ELR (cell line): ENCODE measurements at regions not wholly inside any gene's neighbourhood (a gene's known extent, or its start where the extent isn't known, plus 50 kb on each side); places are given as distances from the start of the nearest gene placed in this dataset.

Experiments
- DNase-seq: peaks from one replicate; pipeline ENCODE4 v3.0.0-alpha.2; 2015; ENCODE audit warnings: low read depth

DNA sequence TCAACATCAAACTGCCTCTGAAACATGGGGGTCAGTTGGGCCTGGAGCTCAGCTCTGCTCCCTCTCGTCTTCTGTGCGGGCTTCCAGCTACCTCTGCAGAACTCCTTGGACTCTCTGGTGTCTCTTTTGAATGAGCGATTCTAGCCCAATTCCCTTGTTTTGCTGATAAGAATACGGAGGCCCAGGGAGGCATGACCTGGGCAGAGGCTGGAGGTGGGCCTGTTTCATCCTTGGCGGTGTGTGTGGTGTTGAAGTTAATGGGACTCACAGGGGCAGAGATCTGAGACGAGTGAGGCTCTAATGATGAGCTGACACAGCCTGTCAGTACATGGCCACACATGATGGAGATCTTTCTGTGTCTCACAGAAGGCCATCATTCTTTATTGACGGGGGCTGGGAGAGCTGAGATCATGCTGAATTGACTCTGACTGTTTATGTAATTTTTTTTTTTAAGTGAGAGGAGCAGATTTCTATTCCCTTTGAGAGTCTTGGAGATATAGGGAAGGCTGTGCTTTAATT lies 134.5 kb downstream of the URB2 start:
- no peak for DNase-seq

DNA sequence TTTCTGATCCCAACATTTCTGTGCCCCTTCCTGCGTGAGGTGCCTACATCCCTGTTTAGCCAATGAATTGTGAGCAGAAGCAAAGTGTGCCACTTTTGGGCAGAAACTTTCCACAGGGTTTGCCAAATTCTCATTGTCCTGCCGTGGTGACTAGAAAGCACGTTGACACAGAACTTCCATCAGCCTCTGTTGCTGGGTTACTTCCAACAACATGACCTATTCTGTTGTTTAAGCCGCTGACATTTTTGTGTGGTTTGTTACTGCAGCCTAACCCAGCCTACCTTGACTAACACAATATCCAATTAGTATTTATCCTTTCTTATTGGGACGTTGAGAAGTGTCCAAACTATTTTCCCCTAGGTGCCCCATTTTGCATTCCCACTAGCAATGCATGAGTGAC lies 136.8 kb downstream of the URB2 start:
- DNase-seq: no peak

DNA sequence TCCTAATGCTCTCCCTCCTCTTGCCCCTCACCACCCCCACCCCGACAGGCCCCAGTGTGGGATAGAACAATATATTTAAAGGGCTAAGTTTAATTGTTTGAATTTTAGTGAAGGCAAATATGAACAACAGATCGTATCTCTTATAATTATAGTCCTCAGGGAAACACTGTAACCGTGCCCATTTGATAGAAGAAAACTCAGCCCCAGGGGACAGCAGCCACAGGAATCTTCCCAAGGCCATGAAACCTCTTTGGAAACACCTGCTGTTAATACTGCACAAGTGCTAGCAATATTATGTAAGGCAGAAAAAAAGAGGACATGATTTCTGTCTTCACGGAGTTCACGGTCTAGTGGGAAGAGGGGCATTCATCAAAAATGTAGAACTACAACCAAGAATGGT lies 142.2 kb downstream of the URB2 start:
- DNase-seq: no peak

DNA sequence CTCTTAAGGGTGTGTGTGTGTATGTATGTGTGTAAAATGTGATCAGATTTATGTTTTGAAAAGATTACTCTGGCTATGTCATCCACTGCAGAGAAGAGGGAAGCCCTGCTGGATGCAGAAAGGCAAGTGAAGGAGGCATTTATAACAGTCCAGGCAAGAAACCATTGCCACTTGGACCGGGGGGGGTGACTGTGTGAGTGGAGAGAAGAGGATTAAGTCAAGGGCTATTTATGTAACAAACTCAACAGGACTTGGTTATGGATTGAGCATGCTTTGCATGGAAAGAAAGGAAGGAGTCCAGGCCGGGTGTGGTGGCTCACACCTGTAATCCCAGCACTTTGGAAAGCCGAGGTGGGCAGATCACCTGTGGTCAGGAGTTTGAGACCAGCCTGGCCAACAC lies 143.0 kb downstream of the URB2 start:
- DNase-seq: no peak

DNA sequence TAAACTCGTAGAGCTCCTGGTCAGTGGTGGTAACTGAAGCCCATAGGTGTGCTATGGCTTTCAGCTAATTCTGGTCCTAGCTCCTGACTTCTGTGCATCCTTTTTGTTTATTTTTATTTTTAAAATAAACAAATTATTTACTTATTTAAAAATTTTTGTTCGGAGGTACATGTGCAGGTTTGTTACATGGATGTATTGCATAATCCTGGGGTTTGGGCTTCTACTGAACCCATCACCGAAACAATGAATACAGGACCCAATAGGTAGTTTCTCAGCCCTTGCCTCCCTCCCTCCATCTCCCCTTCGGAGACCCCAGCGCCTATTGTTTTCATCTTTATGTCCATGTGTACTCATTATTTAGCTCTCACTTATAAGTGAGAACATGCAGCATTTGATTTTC lies 143.8 kb downstream of the URB2 start:
- no peak for DNase-seq

DNA sequence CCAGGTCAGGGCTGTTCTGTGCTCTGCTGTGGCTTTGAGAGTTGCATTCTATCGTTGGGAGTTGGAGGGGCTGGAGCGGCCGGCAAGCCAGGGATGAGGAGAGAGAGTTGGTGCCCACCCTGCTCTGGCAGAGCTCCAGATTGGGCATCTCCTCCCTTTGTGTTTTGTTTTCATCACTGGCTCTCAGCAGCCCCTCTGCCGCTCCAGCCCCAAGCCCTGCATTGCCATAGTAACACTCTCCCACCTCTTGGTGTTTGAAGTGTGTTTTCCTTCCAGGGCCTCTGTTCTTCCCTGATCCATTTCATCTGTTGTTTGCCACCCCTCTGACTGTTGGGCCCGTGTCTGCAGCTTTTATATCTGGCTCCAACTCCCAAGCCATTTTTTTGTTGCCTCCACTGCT lies 152.7 kb downstream of the URB2 start:
- DNase-seq: no peak

DNA sequence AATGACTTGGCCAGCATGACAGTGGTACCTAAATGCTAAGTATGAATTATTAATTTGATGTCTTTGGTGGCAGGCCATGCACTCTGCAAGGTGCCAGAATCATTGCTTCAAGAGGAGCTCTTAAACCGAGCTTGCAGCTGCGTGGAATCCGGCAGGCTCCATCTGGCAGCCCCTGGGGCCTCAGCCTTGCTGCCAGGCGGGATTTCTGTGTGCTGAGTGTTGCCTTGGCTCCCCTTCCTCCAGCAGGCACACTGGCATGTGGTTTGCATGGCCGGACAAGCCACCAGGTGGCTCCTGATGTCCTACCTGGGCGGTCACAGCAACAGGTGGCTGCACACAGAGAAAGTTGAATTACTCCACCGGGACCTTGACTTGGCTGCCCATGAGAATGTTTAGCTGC lies 155.4 kb downstream of the URB2 start:
- DNase-seq: no peak

DNA sequence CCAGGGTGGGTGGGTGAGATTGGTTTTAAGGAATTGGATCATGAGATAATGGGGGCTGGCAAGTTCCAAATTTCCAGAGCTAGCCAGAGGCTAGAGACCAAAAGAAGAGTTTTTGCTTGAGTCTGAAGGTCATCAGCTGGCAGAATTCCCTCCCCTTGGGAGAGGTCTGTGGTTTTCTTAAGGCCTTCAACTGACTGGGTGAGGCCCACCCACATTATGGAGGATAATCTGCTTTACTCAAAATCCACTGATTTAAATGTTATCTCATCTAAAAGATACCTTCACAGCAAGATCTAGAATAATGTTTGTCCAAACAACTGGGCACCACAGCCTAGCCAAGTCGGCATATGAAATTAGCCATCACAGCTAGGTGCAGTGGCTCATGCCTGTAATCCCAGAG lies 156.4 kb downstream of the URB2 start:
- DNase-seq: no peak

DNA sequence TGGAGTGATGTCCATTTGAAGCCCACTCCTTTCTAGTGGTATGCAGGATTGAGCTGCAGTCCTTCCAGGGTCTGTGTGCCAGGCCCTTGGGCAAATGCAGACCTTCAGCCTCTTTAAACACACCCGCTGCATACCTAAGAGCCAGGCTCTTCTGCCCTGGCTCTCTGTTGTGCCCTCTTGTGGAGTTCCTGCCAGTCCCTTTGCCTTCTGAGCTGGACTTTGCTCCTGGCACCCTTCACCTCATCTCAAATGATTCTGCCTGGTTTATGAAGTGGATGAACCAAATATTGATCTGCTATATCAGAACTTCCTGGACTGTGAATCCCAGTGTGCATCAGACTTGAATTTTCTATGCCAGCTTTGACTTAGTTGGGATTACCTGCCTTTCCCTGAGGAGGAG lies 158.8 kb downstream of the URB2 start:
- DNase-seq: no peak

DNA sequence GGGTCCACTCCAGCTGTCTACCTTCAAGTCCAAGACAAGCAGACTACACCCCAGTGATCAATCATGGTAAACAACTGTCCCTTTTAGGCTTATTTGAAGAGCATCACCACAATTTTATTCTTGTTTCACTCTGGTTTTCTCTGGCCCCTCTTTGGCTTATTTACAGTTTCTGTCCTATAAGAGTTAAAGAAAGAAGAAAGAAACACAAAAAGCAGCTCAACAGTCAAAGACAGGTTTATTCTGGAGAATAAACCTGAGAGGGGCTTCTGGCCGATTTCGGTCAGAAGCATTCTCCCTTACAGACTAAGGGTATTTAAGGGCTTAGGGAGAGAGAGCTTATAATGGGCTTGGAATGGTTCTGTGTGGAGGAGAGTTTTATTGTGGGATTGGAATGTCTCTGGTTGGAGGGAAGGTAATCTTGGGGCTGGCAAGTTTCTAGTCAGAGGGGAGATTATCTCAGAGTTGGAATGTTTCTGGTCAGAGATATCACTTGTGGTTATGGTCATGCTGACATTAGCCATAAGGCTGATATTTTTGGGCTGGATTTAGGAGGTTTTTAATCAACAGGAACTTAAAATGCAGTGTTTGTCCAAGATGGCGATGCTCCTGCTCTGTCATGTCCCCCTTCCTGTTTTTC lies 161.0 kb downstream of the URB2 start:
- no peak for DNase-seq

DNA sequence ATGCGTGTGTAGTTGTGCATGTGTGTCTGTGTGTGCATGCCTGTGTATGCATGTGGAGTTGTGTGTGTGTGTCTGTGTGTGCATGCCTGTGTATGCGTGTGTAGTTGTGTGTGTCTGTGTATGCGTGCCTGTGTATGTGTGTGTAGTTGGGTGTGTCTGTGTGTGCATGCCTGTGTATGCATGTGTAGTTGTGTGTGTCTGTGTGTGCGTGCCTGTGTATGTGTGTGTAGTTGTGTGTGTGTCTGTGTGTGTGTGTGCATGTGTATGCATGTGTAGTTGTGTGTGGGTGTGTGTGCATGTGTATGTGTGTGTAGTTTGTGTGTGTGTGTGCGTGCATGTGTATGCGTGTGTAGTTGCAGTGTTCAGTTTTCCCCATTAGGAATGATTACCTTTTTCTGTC lies 162.0 kb downstream of the URB2 start:
- DNase-seq: no peak

DNA sequence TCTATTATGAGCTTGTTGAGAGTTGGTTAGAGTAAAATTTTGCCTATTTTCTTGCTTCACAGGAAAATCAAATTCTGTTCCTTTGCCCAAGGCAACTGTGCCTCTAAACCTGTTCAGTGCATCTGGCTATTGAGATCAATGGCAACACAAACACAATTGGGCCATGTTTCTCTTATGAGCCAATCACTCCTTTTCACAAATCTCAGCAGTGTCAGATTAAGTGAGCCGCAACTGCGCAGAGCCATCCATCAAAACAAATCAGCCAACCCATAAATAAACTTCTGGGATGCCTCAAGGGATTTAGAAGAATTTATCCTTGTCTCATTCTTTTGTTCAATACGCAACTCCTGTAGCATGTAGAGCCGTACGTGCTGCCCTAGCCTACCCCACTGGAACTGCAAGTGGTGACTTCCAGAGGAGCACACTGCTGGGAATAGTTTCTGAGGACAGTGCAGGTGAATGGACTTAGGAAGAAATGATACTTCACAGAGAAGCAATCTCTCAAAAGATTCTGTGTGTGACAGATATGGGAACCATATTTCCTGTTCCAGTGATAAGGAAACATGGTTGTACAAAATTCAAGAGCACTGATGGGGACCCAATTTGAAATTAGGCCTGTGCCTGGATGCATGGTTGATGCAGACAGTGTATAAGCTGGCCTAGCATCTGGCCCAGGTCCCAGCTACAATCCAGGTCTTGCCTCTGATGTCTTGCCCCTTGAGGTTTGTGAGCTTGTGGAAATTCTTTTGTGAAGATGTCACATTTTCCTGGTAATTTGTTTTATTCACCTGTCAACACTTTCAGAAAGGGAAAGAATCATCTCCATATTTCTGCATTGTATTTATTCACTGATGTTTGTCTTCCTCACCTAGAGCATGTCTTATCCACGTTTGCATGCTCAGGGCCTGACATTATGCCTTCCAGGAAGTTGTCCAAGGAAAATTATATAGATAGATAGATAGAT lies 166.2 kb downstream of the URB2 start:
- DNase-seq: no peak

DNA sequence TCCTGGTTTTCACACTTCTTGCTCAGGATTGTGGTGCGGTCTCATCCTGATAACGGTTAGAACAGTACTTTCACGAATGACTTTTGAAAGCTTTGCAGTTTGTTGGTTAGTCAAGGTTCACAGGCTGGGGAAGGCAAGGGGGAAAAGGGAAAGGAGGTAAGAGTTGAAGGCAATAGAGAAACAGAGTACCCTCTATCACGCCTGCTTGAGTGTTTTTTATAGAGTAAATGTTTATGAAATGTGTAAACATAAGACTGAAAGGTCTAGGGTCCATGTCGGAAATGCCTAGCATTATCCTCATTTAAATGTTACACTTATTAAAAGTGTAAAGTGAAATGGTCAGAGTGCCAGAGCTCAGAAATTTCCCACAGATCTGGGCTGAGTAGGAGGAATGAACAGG lies 167.4 kb downstream of the URB2 start:
- no peak for DNase-seq

DNA sequence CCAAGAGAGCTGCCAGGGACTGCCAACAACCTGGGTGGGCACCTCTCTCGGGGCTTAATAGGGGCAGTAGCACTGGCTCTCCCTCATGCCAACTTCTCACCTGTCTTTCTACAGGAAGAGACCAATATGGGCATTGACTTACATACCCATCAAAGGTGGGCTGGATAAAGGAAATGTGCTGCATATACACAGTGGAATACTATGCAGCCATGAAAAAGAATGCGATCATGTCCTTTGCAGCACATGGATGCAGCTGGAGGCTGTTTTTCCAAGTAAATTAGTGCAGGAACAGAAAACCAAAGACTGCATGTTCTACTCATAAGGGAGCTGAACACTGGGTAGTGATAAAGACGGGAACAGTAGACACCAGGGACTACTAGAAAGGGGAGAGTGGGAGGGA lies 172.5 kb downstream of the URB2 start:
- no peak for DNase-seq

DNA sequence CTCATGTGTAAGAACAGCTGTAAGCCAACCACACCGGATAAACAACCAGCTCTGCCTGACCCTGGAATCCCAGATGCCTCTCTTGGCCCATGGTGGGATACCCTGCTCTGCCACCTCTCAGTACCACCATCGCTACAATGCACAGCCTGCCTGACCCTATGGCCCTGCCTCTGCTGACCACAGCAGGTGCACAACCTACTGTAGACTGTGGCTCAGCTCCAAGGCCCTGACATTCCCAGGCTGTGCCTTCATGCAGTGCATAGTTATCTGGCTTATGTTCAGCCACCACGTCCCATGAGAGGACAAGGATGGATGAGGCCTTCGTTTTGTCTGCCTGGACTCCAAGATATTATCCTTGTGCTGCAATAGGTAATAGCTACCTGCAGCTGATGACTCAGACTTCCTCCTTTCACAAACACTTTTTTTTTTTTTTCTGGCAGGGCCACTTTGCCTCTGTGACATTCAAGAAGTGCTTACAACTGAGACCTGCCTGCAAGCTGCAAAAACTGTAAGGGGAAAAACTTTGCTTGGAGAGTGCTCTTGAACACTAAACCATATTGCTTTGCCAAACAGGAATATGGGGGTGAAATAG lies 177.7 kb downstream of the URB2 start:
- DNase-seq: no peak

DNA sequence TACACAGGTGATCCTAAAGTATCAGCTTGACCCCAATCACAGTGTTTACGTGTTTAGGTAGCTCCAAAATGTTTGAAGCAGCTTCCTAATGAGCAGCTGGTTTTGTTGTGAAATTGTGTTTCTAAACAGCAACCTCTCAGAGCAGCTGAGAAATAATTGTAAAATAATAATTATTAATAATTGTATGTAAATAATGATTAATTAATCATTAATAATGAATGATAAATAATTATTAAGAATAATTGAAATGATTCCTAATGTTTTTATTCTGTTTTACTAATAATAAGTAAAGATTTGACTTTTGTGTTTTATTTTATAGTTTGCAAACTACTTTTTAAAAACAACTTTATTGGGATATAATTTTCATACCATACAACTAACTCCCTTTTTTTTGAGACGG lies 182.2 kb downstream of the URB2 start:
- no peak for DNase-seq

DNA sequence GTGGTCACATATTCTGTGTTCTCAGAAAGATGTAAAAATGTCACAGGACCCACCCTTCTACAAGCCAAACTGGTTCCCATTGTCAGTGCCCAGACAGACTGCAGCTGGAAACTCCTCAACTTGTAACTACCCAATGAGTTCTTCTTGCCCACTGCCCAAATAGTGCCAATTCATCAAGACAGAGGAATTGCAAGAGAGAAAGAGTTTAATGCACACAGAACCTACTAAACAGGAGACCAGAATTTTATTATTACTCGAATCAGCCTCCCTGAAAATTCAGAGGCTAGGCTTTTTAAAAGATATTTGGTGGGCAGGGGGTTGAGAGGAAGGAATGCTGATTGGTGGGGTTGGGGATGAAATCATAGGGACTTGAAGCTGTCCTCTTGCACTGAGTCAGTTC lies 184.1 kb downstream of the URB2 start:
- DNase-seq: no peak

DNA sequence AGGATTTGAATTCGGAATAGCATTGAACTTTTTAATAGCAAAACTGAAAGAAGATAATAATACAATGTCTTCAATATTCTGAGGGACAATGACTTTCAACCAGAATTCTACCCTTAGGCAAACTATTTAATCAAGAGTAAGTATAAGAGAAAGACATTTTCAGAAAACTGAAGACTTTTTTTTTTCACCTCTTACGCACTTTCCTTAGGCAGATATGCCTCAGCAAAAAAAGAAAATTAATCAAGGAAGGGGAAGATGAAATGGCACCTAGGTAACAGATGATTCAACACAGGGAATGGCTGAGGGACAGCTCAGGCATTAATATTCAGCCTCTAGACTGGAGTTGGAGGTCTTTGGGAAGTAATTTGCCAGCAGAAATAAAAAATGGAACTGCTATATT lies 184.9 kb downstream of the URB2 start:
- DNase-seq: no peak

DNA sequence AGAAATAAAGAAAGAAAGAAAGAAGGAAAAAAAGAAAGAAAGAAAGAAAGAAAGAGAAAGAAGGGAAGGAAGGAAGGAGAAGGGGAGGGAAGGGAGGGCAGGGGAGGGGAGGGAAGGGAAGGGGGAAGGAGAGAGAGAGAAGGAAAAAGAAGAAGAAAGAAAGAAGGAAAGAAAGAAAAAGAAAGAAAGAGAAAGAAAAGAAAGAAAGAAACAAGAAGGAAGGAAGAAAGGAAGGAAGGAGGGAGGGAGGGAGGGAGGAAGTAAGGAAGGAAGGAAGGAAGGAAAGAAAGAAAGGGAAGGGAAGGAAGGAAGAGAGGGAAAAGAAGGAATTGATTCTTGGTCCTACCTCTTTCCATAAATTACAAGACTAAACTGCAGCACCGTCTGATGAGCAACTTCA lies 186.1 kb downstream of the URB2 start:
- no peak for DNase-seq

DNA sequence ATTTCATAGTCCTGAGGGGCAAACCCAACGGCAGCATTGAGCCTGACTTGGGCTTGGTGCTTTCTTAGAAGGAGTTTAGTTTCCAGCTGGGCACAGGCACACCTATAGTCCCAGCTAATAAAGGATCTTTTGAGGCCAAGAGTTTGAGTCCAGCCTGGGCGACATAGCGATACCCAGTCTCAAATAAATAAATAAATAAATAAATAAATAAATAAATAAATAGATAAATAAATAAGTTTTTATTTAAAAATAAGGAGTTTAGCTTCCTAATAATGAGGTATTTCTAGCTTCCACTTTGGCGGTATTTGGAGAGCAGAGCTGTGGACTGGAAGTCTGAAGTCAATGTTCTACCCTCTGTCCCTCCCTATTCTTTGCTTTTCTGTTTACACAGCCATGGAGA lies 186.6 kb downstream of the URB2 start:
- DNase-seq: no peak

DNA sequence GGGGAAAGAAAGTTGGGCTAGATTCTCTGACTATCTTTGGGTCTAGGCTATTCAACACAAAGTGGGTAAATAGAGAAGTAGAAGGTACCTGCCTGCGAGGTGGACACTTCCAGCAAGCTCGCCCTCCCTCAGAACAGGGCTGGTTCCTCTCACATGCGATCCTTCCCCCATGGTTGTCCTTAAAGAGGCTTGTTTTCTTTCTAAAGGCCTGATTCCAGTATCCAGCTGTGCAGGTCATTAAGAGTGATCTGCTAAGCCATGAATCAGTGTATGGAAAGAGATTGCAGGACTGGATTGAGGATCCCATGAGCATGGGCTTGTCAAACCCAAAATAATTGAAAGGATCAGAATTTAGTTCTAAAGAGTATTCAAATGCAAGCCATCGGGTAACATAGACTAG lies 189.0 kb downstream of the URB2 start:
- DNase-seq: no peak

DNA sequence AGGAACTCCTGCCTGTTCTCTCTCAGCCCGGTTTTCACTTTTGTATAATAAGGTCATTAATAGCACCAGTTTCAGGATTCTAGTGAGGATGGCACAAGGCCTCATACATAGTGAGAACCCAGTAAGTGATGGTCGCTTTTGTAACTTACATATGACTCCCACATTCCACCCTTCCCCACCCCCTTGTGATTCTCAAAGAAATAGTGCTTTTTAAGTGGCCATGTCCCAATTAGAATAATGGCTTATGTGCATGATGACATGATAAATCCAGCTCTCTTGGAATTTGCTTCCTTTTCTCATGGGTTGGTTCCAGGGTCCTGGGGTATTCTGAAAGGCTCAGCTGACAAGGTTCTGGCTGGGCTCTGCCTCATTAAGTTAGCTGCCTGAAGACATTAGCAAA lies 189.9 kb downstream of the URB2 start:
- no peak for DNase-seq

DNA sequence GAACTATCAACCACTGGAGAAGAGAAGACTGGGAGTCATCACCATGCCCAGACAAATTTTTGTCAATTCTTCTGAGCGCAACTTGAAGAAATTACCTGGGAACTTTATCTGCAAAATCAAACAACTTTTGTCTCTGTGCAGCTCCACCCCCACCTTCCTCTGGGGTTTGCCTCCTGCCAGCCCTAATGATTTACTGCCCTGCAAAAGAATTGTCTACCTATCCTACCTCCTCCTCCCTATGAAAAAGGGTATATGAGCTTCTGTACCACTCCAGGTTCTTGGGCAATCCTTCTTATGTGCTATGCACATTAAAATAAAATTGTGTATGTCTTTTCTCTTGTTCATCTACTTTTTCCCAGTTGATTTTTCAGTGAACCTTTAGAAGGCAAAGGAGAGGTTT lies 191.9 kb downstream of the URB2 start:
- DNase-seq: no peak
